ENCODE measurements at regions not wholly inside any gene's neighbourhood (a gene's known extent, or its start where the extent isn't known, plus 50 kb on each side); places are given as distances from the start of the nearest gene placed in this dataset.

DNA sequence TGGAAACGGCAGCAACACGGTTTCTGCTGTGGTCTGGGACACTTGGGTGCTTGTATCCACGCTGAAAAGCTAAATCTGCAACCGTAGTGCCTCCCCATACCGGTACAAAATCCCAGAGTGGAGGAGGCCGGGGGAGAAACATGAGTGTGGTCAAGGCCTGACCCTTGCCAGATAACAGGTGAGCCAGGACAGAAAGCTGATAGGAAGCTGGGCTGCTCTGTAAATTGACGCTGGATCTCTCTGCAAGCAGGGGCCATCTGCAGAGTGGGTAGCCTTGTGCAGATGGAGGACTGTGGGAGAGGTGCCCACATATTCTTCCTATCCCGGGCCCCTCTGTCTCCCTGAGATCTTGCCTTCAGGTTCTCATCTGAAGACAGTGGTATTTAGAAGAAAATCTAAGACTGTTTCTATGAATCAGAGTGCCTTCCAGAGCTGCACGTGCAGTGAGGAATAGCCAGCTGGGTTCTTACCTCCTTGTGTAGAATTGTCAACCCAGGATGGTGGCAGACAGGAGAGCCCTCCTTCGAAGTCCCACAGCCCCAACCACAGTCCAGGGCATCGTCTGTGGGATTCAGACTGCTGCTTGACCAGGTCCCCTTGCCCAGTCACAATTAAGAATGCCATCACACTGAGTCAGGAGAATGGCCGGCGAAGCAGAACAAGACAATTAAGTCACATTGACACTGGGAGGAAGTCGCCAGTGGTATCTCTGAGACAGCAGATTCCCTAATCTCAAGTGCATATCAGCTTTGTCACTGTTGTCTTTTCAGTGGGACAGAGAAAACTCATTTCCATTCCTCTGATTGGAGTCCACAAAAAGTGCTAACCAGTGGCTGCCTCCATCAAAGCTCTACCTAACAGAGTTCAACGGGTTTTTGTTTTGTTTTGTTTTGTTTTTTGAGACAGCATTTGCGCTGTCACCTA, 100.0 kb upstream of the RIPOR2 start:
- in situ Hi-C loops (cut with HindIII; ENCODE audit: low sequenced_read_pairs) = loop anchor here (5.0 kb wide), 1 partner anchor 43 kb away; no protein-coding TSS in a partner anchor

DNA sequence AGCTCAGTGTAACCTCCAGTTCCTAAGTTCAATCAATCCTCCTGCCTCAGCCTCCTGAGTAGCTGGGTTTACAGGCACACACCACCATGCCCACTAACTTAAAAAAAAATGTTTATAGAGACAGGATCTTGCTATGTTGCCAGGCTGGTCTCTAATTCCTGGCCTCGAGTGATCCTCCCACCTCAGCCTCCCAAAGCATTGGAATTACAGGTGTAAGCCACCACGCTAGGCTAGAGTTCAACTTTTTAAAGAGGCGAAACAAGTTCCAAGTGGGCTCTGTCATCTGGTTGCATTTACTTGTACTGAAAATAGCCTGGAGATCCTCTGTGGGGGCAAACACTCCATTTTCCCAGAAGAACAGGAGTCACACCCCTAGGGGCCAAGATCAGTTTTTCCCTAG, 100.7 kb upstream of the RIPOR2 start:
- in situ Hi-C loops (cut with HindIII; ENCODE audit: low sequenced_read_pairs) = loop anchor here (5.0 kb wide), 1 partner anchor 44 kb away; no protein-coding TSS in a partner anchor

DNA sequence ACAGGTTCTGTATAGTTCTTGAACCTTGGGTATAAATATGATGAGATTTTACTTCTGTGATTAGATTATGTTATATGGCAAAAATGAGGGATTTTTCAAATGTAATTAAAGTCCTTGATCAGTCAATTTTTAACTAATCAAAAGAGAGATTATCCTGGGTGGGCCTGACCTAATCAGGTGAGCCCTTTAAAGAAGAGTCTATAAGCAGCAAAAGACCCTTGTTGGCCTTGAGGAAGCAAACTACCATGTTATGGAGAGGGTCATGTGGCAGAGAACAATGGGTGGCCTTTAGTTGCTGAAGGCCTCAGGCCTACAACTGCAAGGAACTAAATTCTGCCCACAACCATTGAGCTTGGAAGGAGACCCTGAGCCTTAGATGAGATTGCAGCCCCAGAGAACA, 102.5 kb upstream of the RIPOR2 start:
- in situ Hi-C loops (cut with HindIII; ENCODE audit: low sequenced_read_pairs) = loop anchor here (5.0 kb wide), 1 partner anchor 46 kb away; no protein-coding TSS in a partner anchor

DNA sequence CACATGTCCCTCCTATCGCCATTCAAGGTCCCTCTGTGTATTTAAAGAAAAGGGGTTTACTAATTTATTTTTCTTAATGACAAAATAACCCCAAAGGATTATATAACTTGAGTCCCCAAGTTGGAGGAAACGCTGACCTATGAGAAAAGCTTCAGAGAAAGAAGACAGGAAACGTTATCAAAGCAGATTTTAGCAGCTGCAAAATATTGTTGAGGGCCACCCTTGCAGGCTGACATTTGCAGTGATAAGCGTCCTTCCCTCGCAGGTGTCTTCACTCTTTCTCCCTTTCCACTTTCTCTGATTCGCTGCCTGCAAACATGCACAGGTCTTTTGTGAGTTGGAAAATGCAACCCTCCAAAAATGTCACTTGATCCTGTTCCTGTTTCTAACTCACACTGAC, 103.2 kb upstream of the RIPOR2 start:
- in situ Hi-C loops (cut with HindIII; ENCODE audit: low sequenced_read_pairs) = loop anchor here (5.0 kb wide), 1 partner anchor 47 kb away; no protein-coding TSS in a partner anchor

DNA sequence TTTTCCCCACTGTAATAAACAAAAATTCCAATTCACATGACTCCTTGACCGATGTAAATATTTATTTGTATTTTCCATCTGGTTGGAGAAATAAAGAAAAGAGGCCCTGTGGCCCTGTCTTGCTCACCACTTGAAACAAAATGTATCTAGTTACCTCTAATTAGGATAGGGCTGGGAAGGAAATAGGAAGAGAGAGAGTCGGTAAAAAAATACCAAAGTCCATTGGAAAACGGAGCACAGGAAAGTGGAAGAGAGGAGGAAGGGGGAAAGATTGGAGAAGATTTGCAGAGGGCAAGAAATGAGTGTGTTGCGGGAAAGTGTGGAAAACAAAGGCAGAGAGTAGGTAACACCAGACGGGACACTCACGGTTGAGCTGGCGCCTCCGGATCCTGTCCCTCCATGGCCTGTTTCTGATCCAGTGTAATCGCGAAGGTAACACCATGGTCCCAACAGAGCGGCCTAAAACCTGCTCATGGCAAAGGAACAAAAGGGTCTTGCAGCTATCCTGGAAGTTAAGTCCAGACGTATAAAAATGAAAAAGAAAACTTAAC, 105.8 kb upstream of the RIPOR2 start:
- in situ Hi-C loops (cut with HindIII; ENCODE audit: low sequenced_read_pairs) = no loop called here

DNA sequence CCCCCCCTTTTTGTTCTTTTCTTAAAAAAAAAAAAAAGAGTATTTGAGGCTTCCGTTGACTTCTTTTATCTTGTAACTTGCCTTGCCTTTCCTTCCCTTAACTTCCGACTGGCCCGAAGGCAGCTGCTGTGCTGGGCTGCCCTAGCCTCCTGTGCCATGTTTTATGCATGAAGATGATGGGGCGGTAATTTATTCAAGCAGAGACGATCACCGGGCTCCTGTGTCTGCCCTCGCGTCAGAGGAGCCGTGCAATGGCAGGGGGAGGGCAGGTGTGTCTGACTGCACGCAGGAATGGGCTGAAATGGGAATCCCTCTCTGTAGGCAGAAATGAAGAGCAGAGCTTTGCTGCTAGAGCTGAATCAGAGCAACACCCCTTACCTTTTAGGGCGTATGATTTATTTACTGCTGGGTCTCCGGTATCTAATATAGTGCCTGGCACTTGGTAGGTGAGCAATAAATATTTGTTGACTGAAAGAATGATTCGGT, 106.3 kb upstream of the RIPOR2 start:
- in situ Hi-C loops (cut with HindIII; ENCODE audit: low sequenced_read_pairs) = no loop called here

DNA sequence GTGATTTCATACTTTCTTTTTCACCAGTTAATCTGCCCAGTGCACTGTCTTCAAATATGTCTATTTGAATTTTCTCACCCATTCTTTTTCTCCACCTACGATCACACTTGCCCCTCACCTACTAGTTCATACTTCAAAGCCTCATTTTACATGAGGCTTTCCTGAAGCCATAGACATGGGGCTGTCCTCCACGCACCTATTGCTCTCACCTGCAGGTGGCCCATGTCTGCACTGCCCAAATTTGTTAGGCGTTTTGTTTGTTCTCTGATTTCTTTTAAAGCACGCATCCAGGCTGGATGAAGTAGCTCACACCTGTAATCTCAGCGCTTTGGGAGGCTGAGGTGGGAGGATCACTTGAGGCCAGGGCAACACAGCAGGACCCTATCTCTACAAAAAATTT, 106.8 kb upstream of the RIPOR2 start:
- in situ Hi-C loops (cut with HindIII; ENCODE audit: low sequenced_read_pairs) = no loop called here

DNA sequence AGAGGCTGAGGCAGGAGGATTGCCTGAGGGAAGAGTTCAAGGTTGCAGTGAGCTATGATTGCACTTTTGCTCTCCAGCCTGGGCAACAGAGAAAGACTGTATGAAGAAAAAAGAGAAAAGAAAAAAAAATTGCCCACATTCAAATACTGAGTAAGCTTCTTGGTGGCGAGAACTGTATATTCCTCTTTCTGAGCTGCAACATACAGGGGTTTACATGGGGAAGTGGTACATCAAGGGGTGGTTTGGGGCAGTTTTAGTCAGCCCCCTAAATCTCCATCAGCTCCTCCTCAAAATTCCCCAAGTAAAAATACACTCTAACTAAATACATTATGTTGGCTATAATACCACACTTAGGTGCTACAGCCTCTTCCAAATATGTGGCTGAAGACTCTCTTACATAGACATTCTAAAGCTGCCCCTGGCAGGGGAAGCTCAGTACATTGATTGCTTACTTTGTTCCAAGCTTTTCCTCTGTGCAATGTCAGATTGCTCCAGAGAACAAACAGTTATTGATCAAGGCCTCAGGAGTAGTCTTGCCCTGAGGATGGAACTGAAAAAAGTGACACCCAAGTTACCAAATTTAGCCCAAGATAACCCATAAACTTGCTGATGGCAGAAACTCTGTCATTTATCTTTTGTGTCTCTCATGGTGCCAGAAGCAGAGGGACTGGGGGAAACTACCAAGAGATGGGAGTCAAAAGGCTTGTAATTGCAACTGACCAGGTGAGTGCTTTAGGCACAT, 107.4 kb upstream of the RIPOR2 start:
- in situ Hi-C loops (cut with HindIII; ENCODE audit: low sequenced_read_pairs) = no loop called here

DNA sequence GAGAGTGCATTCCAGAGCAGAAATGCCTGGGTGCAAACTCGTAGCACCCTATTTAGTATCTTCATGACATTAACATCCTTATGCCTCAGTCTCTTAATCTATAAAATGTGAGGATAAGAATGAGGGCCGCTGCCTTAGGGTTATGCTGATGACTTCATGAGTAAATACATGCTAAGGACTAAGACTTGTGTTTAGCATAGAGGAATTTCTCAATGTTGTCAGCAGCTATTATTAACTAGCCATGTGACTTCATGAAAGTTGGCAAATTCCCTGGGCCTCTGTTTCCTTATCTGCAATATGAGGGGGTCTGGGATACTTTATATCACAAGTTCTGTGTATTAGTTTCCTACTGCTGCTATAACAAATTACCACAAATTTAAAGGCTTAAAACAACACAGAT, 108.1 kb upstream of the RIPOR2 start:
- in situ Hi-C loops (cut with HindIII; ENCODE audit: low sequenced_read_pairs) = no loop called here

DNA sequence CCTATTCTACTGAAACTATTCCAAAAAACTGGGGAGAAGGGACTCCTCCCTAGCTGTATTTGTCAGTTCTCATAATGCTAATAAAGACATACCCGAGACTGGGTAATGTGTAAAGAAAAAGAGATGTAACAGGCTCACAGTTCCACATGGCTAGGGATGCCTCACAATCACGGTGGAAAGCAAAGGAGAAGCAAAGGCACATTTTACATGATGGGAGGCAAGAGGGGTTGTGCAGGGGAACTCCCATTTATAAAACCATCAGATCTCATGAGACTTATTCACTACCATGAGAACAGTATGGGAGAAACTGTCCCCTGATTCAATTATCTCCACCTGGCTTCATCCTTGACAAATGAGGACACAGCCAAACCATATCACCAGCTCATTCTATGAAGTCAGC, 111.2 kb upstream of the RIPOR2 start:
- in situ Hi-C loops (cut with HindIII; ENCODE audit: low sequenced_read_pairs) = no loop called here

DNA sequence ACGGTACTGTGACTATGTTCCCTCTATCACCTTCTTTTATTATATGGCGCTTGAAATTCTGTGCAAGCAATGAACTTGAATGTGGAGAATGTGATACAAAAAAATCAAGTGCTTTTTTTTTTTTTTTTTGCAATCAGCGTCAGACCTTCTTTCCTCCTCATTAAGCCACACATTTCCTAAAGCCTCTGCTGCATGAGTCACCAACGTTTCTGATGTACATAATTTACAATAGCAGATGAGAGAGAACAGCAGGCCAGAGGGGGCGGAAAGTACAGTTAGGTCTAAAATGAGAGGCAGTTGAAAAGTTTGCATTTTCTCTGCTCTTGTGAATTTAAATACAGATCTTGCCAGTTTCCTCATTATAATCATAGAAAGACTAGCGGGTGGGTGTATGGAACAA, 114.6 kb upstream of the RIPOR2 start:
- in situ Hi-C loops (cut with HindIII; ENCODE audit: low sequenced_read_pairs) = no loop called here

DNA sequence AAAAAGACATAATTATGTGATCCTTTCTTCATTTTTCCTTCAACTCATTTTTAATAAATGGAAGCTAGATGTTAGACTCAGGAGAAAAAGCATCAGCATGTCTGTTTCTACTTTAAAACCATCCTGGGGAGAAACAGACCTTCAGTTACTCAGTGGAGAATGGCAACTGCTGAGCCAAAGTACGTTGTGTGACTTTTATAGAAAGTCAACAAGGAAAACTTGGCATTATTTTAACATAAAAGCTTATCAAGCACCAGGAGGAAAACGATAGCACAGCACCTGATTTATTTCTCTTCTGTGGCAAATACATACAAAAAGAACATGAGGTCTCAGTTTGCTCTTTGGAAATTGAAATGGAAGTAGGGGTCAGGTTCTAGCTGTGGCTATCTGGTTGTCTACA, 115.3 kb upstream of the RIPOR2 start:
- in situ Hi-C loops (cut with HindIII; ENCODE audit: low sequenced_read_pairs) = no loop called here

DNA sequence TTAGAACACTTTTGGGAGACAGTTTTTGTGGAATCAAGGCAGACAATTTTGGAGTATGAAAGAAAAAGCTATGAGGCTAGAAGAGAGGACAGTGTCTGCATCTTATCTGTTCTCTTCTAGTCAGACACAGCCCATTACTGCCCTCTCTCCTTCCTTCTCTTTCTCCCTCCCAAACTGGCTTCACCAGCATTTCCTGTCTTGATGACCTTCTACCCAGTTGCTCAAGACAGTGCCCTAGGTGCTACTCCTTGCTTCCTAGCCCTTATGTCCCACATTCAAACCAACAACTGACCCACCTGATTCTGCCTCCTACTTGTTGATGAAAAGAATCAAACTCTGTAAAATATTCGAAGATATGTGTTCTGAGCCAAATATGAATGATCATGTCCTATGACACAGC, 116.4 kb upstream of the RIPOR2 start:
- in situ Hi-C loops (cut with HindIII; ENCODE audit: low sequenced_read_pairs) = no loop called here

DNA sequence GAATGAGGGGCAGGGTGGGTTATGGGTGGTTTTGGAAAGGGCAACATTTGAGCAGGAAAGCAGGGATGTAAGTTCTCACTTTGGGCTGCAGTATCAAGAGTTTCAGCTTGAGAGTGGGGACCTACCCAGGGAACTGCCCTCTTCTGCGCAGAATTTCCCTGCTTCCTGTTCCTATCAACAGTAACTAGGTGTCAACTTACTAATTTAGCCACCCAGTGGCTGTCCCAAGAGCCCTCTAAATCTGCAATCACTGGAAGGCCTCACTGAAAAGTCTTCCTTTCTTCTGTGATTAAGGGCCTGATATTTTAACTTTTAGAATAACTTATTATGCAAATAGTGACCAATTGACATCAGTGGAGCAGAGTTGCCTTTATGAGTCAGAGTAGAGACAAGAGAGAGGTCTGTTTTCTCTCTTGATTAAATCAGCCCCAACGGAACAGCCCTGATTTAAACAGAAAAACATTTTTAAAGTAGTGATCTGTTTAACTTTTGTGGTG, 118.2 kb upstream of the RIPOR2 start:
- in situ Hi-C loops (cut with HindIII; ENCODE audit: low sequenced_read_pairs) = no loop called here

DNA sequence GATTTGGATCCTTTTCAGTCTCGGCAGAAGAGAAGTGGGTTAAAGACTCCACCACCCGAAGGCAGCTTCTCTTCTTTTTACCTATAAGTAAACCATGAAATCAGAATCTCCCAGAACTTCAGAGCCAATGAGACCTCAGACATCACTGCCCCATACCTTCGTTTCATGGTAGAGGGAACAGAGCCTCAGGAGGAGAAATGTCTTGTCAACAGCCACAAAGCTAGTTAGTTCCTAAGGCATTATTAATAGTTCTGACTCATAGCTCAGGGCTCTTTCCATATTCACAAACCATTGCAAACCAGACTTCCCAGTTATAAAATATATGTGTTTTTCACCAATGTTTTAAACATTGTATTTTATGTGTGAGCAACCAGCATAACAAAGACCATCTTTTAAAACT, 118.7 kb upstream of the RIPOR2 start:
- in situ Hi-C loops (cut with HindIII; ENCODE audit: low sequenced_read_pairs) = no loop called here

DNA sequence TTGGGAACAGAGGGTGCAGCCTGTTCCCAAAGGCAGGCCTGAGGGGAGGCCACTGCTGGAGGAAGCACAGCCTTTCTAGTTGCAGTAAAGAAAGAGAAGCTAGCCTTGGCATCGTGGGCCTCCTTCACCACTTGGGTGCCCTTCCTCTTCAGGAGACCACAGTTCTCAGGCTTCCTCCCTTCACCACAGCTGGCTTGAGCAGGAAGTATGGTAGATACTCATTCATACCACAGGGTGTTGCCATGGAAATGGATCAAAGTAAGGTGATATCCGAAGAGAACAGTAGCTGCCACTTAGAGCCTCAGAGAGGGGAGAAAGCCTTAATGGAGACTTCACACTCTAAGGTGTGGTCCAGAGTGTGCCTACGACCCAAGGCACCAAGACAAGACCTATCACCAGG, 120.4 kb upstream of the RIPOR2 start:
- in situ Hi-C loops (cut with HindIII; ENCODE audit: low sequenced_read_pairs) = no loop called here

DNA sequence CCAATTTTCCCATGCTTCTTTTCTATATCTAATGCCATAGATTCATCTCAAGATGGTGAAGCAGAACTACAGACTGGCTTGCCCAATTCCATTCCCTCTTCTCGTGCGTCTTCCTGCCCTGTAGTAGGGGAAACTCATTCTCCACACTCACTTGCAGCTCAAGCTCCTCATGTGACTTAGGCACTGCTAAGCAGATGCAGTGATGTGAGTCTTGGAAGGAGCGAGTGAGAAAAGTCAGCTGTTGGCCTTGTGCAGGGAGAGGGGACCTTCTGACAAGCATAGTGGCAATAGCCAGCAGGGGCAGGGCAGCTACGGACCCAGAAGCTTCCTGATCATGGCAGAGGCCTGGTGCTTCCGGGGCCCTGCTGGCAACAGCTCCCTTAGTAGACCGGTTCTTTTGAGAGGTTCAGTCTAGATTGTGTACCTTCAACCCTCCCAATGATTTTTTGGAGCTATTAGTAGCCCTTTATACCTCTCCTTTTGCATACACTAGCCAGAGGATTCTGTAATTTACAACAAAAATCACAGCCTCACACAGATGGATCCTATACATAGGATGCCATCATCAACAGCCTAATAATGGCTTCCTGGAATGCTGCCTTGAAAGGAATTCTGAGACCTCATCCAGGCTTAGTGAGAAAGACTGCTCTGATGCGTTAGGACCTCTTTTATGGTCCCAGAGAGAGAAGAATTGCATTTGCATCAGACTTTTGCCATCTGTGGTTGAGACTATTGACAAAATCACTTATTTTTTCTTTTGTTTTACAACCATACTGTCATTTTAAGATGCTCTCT, 121.5 kb upstream of the RIPOR2 start:
- in situ Hi-C loops (cut with HindIII; ENCODE audit: low sequenced_read_pairs) = no loop called here

DNA sequence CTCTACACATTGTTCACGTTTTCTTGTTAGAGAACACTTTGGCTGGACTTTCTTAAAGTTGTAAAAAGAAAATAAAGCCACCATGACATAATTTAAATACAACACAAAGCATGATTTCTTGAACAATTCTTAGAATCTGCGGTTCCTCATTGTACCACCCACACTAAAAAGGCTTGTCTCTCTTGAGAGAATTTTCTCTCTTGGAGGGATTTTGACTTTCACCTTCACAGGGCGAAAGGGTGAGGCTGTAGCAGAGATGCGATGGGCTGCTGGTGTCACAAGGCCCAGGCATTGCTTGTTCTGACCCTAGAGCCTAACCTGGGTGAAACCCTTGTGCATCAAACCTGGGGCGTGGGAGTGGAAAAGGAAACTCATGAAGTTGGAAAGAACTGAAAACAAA, 122.7 kb upstream of the RIPOR2 start:
- in situ Hi-C loops (cut with HindIII; ENCODE audit: low sequenced_read_pairs) = no loop called here

DNA sequence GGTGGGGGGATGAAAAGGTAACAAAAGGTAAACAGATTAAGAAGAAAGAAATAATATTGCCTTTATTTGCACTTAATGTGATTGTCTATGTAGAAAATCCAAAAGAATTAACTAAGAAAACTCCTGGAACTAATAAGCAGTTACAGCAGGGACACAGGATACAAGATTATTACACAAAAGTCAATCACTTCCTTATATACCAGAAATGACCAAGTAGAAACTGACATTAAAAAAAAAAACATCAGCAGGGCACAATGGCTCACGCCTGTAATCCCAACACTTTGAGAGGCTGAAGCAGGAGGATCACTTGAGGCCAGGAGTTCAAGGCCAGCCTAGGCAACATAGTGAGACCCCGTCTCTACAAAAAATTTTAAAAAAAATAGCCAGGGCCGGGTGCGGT, 123.2 kb upstream of the RIPOR2 start:
- in situ Hi-C loops (cut with HindIII; ENCODE audit: low sequenced_read_pairs) = no loop called here

DNA sequence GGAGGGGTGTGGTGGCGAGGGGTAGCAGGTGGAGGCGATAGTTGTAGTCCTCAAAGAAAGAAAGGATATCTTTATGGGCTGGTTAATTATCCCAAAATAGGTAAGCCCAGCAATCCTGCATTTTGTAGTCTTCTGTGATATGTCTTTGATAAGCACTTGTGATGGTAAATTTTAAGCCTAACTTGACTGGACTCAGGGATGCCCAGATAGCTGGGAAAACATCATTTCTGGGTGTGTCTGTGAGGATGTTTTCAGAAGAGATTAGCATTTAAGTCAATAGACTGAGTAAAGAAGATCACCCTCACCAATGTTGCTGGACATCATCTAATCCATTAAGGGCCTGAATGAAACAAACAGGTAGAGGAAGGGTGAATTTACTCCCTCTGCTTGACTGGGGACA, 124.8 kb upstream of the RIPOR2 start:
- in situ Hi-C loops (cut with HindIII; ENCODE audit: low sequenced_read_pairs) = no loop called here
